Progenitor cell of endocrine pancreas (in vitro differentiated cells): ENCODE measurements at regions not wholly inside any gene's neighbourhood (a gene's known extent, or its start where the extent isn't known, plus 50 kb on each side); places are given as distances from the start of the nearest gene placed in this dataset.

Experiments
- DNase-seq: peaks from one replicate; pipeline ENCODE4 v3.0.0; 2021; ENCODE audit warnings: low spot score; ENCODE audit not compliant: unreplicated experiment
- H3K27ac Mint-ChIP-seq: 2 replicates; pipeline ENCODE4 v1.8.0; 2021; ENCODE audit warnings: mild to moderate bottlenecking, moderate library complexity, mixed read lengths
- H3K27me3 Mint-ChIP-seq: 2 replicates; pipeline ENCODE4 v1.8.0; 2021; ENCODE audit warnings: mixed read lengths
- H3K36me3 Mint-ChIP-seq: 2 replicates; pipeline ENCODE4 v1.8.0; 2022; ENCODE audit warnings: mixed read lengths; ENCODE audit not compliant: insufficient read depth
- H3K4me1 Mint-ChIP-seq: 2 replicates; pipeline ENCODE4 v1.8.0; 2021; ENCODE audit warnings: low read depth, mixed read lengths
- H3K4me3 Mint-ChIP-seq: 2 replicates; pipeline ENCODE4 v1.8.0; 2021; ENCODE audit warnings: low read depth, mild to moderate bottlenecking, moderate library complexity, mixed read lengths
- H3K9me3 Mint-ChIP-seq: 2 replicates; pipeline ENCODE4 v1.8.0; 2021; ENCODE audit warnings: low read depth, mixed read lengths
- TF ChIP-seq, protein P1 (sequence below): fragments of 200-600 bp; sonication (generic); IDR thresholded peaks from one replicate; pipeline ENCODE4 v1.5.0; 2021; ENCODE audit warnings: antibody characterized with exemption, mild to moderate bottlenecking; ENCODE audit not compliant: unreplicated experiment

DNA sequence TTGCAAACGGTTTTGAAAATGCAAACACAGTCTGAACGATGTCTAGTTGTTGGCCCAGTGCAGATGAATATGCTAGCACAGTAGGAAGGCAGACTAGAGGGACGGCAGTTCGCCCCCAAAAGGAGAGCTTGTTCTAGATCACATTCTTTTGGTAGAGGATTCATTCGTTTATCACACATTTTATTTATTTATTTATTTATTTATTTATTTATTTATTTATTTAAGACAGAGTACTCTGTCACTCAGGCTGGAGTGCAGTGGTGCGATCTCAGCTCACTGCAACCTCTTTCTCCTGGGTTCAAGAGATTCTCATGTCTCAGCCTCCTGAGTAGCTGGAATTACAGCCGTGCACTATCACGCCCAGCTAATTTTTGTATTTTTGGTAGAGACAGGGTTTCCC lies 59.4 kb upstream of the ZPBP start:
- Mint-ChIP-seq H3K4me1 (no peaks in the 10 kb centered on the region), H3K27me3 (peaks cover 3% of the 10 kb centered on the region), H3K9me3 (no peaks in the 10 kb centered on the region), H3K4me3 (no peak overlapping the region), H3K36me3 (no peaks in the 10 kb centered on the region), H3K27ac (no peak overlapping the region)
- no peak for DNase-seq
- TF ChIP-seq, protein P1, sequence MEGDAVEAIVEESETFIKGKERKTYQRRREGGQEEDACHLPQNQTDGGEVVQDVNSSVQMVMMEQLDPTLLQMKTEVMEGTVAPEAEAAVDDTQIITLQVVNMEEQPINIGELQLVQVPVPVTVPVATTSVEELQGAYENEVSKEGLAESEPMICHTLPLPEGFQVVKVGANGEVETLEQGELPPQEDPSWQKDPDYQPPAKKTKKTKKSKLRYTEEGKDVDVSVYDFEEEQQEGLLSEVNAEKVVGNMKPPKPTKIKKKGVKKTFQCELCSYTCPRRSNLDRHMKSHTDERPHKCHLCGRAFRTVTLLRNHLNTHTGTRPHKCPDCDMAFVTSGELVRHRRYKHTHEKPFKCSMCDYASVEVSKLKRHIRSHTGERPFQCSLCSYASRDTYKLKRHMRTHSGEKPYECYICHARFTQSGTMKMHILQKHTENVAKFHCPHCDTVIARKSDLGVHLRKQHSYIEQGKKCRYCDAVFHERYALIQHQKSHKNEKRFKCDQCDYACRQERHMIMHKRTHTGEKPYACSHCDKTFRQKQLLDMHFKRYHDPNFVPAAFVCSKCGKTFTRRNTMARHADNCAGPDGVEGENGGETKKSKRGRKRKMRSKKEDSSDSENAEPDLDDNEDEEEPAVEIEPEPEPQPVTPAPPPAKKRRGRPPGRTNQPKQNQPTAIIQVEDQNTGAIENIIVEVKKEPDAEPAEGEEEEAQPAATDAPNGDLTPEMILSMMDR, result no peak

GRCh38 chr7:50151661-50152060 lies 58.6 kb upstream of the ZPBP start:
- DNase-seq, result no peak
- peaks cover 3% of the 10 kb centered on the region for H3K27me3 Mint-ChIP-seq
- TF ChIP-seq, protein P1, result no peak
- H3K36me3 Mint-ChIP-seq, result no peaks in the 10 kb centered on the region
- no peaks in the 10 kb centered on the region for H3K9me3 Mint-ChIP-seq
- no peaks in the 10 kb centered on the region for H3K4me1 Mint-ChIP-seq
- no peak overlapping the region for H3K4me3 Mint-ChIP-seq
- no peak overlapping the region for H3K27ac Mint-ChIP-seq

- no peak for DNase-seq
- Mint-ChIP-seq H3K36me3 (no peaks in the 10 kb centered on the region), H3K4me3 (no peak overlapping the region), H3K27me3 (peaks cover 3% of the 10 kb centered on the region), H3K9me3 (no peaks in the 10 kb centered on the region), H3K27ac (no peak overlapping the region), H3K4me1 (no peaks in the 10 kb centered on the region)
- TF ChIP-seq, protein P1, result no peak
Observed at GRCh38 chr7:50151001-50151400, 58.0 kb upstream of the ZPBP start.

- no peak overlapping the region for H3K4me3 Mint-ChIP-seq
- H3K27ac Mint-ChIP-seq, result no peak overlapping the region
- TF ChIP-seq, protein P1, result no peak
- H3K4me1 Mint-ChIP-seq, result no peaks in the 10 kb centered on the region
- no peaks in the 10 kb centered on the region for H3K9me3 Mint-ChIP-seq
- no peaks in the 10 kb centered on the region for H3K36me3 Mint-ChIP-seq
- no peak for DNase-seq
- H3K27me3 Mint-ChIP-seq, result peaks cover 2% of the 10 kb centered on the region
Observed at GRCh38 chr7:50149369-50149768, 56.3 kb upstream of the ZPBP start.

DNA sequence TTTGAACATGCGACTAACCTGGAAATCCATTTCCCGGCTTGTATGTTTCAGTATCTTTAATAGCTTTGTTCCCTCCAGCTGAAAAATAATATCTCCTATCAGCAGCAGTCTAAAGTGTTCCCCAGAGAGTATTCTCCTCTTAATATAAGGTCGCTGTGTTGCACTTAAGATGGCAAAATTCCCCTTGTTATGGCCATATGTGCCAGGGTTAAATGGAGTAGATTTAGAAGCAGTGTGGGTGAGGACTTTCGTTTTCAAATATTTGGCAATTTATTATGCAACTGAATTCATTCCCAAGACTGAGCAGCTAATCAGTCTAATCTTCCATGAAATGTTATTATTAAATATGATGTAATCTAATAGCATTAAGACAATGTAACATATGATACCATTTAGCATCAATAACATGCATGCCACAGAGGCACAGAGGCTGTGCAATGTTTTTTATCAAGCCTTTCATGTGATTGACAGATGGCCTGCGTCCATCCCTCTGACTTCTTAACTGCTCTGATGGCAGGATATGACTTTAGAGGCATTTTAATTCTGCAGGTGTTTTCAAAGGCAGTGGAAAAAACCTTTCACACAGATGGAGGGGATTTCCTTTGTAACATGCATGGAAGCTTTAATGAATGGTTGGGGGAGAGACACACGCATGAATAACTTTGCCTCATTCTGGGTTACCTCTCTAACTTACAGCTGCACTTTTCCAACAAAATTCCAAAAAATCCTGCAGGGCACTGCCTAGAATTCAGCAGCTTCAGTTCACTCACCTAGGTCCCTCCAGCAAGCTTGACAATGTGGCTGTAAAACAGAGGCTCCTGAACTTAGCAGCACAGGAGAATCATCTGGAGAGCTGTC lies 55.1 kb upstream of the ZPBP start:
- Mint-ChIP-seq H3K36me3 (no peaks in the 10 kb centered on the region), H3K4me1 (no peaks in the 10 kb centered on the region), H3K27ac (no peak overlapping the region), H3K27me3 (no peaks in the 10 kb centered on the region), H3K4me3 (no peak overlapping the region), H3K9me3 (no peaks in the 10 kb centered on the region)
- DNase-seq, result no peak
- TF ChIP-seq, protein P1, result no peak
